Fibroblast of the aortic adventitia (primary cell): ENCODE measurements at regions not wholly inside any gene's neighbourhood (a gene's known extent, or its start where the extent isn't known, plus 50 kb on each side); places are given as distances from the start of the nearest gene placed in this dataset.

ENCODE experiments used
- DNase-seq: peaks from one replicate; pipeline ENCODE4 v3.0.0-alpha.2; 2010; ENCODE audit warnings: low read depth
- H3K4me3 ChIP-seq: 2 replicates; pipeline ENCODE4 v1.5.1; 2011; ENCODE audit warnings: low read depth, mild to moderate bottlenecking, control low read depth, low read length, moderate library complexity
- CTCF ChIP-seq: IDR thresholded peaks from 2 replicates; pipeline ENCODE4 v1.5.1; 2011; ENCODE audit warnings: mild to moderate bottlenecking, low read length, control low read depth, inconsistent platforms; ENCODE audit not compliant: insufficient read depth

- DNase-seq: no peak
- TF ChIP-seq CTCF: no peak
- H3K4me3 ChIP-seq: no peak overlapping the region
These were observed 64.3 kb downstream of the TET3 start for GRCh38 chr2:74048843-74049519.

- TF ChIP-seq CTCF: no peak
- H3K4me3 ChIP-seq: no peak overlapping the region
- no peak for DNase-seq
These were observed 65.4 kb downstream of the TET3 start for GRCh38 chr2:74050151-74050550.

- no peak for TF ChIP-seq CTCF
- H3K4me3 ChIP-seq: no peak overlapping the region
- DNase-seq: no peak
These were observed 66.8 kb downstream of the TET3 start for GRCh38 chr2:74051504-74051903.

GRCh38 chr2:74052732-74053710, 68.3 kb downstream of the TET3 start:
- no peak for TF ChIP-seq CTCF
- no peak for DNase-seq
- H3K4me3 ChIP-seq: no peak overlapping the region

- no peak overlapping the region for H3K4me3 ChIP-seq
- TF ChIP-seq CTCF: no peak
- no peak for DNase-seq
These were observed 69.4 kb downstream of the TET3 start for GRCh38 chr2:74053959-74054715.

GRCh38 chr2:74059137-74059775, 74.5 kb downstream of the TET3 start:
- no peak for TF ChIP-seq CTCF
- no peak overlapping the region for H3K4me3 ChIP-seq
- DNase-seq: no peak
